HG03354 (cell line): ENCODE measurements at regions not wholly inside any gene's neighbourhood (a gene's known extent, or its start where the extent isn't known, plus 50 kb on each side); places are given as distances from the start of the nearest gene placed in this dataset.
"Not testable (repeated sequence)": the region's sequence is repeated elsewhere in the genome, so short reads cannot be mapped to it uniquely, and the experiment has no call there.

Experiments used
- ATAC-seq: cut with Tn5 transposase; IDR thresholded peaks from one replicate; pipeline ENCODE4 v1.9.1; 2021; ENCODE audit warnings: mild to moderate bottlenecking; ENCODE audit not compliant: unreplicated experiment, poor library complexity, severe bottlenecking

GRCh38 chr3:157606011-157606851, 103.0 kb upstream of the VEPH1 start:
- peak; percentile 96 for ATAC-seq

- no peak for ATAC-seq
Measured at GRCh38 chr3:157605356-157605755, 102.1 kb upstream of the VEPH1 start.

- ATAC-seq: no peak
Measured at GRCh38 chr3:157602424-157602823, 99.2 kb upstream of the VEPH1 start.

GRCh38 chr3:157595259-157595658, 92.0 kb upstream of the VEPH1 start:
- ATAC-seq: no peak

DNA sequence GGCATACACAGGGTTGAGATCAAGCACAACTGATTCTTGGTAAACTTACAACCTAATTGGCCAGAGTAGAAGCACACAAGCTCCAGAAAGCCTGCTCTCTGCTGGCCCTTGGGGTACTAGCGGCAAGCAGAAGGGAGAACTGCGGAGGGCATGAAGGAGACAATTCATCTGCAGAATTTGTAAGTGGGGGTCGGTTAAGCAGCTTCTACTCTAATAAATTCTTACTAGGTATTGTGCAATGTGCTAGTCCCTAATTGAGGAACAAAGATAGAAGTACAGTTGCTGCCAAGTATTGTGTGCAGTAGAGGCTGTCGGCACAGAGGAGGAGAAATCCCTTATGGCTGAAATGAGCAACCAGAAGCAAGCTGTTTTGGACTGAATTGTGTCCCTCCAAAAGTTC, 91.2 kb upstream of the VEPH1 start:
- no peak for ATAC-seq

DNA sequence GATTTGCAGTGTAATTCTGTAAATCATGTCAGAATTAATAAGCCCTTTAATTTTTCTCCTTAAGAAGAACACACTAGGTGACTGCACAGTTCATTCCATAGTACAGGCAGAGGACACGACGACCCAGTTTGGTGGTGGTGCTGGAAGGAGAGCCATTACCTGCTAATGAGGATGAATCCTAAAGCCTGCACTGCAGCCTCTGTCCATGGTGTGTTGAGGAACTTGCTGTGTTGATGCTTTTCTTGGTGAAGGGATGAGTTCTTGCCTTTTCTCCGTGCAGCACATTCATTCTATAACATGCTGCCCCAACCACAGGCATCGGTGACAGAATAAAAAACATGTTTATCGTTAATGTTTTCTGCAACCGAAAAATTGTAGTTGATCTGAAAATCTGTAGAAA, 89.6 kb upstream of the VEPH1 start:
- no peak for ATAC-seq

DNA sequence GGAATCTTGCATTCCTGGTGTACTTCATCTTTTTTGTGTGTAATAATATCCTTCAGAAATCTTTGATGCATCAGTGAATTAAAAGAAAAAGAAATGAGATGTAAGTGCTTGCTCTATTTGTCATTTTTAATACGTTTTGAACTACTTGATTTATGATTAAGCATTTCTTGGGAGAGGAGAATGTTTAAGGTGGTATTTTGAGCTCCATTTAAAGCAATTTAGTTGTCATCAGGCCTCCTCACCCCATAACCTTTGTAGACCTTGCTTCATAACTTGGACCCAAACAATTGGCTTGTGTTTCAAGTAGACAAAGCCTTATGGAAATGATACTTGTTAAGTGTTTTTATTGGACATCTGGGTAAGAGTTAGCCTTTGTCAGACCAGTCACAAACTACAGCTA, 87.1 kb upstream of the VEPH1 start:
- no peak for ATAC-seq

GRCh38 chr3:157589211-157589610, 86.0 kb upstream of the VEPH1 start:
- ATAC-seq: no peak

GRCh38 chr3:157588386-157589060, 85.3 kb upstream of the VEPH1 start:
- ATAC-seq: no peak

- ATAC-seq: no peak
Measured at GRCh38 chr3:157586293-157586692, 83.1 kb upstream of the VEPH1 start.

- no peak for ATAC-seq
Measured at GRCh38 chr3:157585386-157585785, 82.2 kb upstream of the VEPH1 start.

DNA sequence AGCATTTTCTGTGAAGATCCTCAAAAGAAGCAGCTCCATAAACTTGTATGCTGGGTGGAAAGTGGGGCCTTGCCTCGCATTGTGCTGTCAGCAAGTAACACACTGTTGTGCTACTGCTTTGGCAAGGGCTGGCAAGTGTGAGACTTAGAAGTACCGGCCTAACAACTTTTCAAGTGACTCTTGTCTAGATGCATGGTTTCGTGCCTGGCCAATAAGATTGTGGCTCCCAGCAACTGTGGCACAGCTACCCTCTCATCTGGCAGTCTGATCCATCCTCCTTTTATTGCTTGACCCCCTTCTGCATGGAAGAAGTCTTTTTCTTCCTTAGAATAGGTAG, 79.4 kb upstream of the VEPH1 start:
- no peak for ATAC-seq

DNA sequence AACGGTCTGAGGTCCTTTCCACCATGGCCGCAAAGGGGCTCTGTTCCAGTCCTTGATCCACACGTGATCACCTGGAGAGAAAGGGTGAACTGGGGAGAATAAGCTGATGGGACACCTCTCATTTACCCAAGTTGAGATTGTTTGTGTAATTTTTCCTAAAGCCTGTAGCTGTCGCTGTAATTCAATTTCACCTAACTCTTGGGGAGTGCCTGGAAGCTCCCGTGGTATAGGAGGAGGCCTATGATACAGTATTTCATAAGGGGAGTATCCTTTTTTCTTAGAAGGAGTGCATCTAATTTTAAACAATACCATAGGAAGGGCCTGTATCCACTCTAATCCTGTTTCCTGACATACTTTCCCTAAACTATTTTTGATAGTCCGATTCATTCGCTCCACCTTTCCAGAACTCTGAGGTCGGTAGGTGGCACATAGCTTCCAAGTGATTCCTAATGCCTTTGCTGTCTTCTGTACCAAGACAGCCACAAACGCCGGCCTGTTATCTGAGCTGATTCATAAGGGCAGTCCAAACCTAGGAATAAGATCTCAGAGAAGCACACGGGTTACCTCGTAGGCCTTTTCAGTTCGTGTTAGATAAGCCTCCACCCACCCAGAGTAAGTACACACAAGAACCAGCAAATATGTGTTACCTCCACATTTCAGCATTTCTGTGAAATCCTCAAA, 78.9 kb upstream of the VEPH1 start:
- ATAC-seq: not testable (repeated sequence)

- no peak for ATAC-seq
Measured at GRCh38 chr3:157581371-157581770, 78.2 kb upstream of the VEPH1 start.

- no peak for ATAC-seq
Measured at GRCh38 chr3:157578181-157578580, 75.0 kb upstream of the VEPH1 start.

GRCh38 chr3:157574531-157574930, 71.3 kb upstream of the VEPH1 start:
- peak; percentile 59 for ATAC-seq

GRCh38 chr3:157573780-157574378, 70.7 kb upstream of the VEPH1 start:
- ATAC-seq: no peak

- no peak for ATAC-seq
Measured at GRCh38 chr3:157573281-157573680, 70.1 kb upstream of the VEPH1 start.

- peak; percentile 59 for ATAC-seq
Measured at GRCh38 chr3:157572559-157573270, 69.5 kb upstream of the VEPH1 start.

- no peak for ATAC-seq
Measured at GRCh38 chr3:157566596-157566995, 63.4 kb upstream of the VEPH1 start.
